ENCODE measurements at regions not wholly inside any gene's neighbourhood (a gene's known extent, or its start where the extent isn't known, plus 50 kb on each side); places are given as distances from the start of the nearest gene placed in this dataset.

- Histone ChIP-seq H3K36me3 (no peaks in the 10 kb centered on the region), H3K4me3 (no peak overlapping the region), H3K27ac (no peak overlapping the region), H3K27me3 (no peaks in the 10 kb centered on the region), H3K4me1 (no peaks in the 10 kb centered on the region), H3K9ac (ENCODE audit: low read depth in 2 of 2, low read length in 2 of 2) (no peak overlapping the region), H3K9me3 (no peaks in the 10 kb centered on the region)
- no peak for TF ChIP-seq CTCF (IDR thresholded peaks at IDR 0.05)
- intact Hi-C loops (cut with DNase I) = no loop called here
- no peak for DNase-seq
Observed at GRCh38 chr5:6918255-6918654, 205.0 kb downstream of the TENT4A start.

- Histone ChIP-seq H3K36me3 (no peaks in the 10 kb centered on the region), H3K27ac (no peak overlapping the region), H3K9me3 (no peaks in the 10 kb centered on the region), H3K27me3 (no peaks in the 10 kb centered on the region), H3K4me3 (no peak overlapping the region), H3K9ac (ENCODE audit: low read depth in 2 of 2, low read length in 2 of 2) (no peak overlapping the region), H3K4me1 (no peaks in the 10 kb centered on the region)
- no peak for DNase-seq
- no peak for TF ChIP-seq CTCF (IDR thresholded peaks at IDR 0.05)
- intact Hi-C loops (cut with DNase I) = no loop called here
Observed at GRCh38 chr5:6920628-6921256, 207.5 kb downstream of the TENT4A start.

- H3K27ac ChIP-seq = no peak overlapping the region
- TF ChIP-seq CTCF (IDR thresholded peaks at IDR 0.05) = no peak
- intact Hi-C loops (cut with DNase I) = no loop called here
Observed at GRCh38 chr5:6926491-6927038, 213.3 kb downstream of the TENT4A start.

GRCh38 chr5:6936031-6936430 lies 222.8 kb downstream of the TENT4A start:
- Histone ChIP-seq H3K36me3 (no peaks in the 10 kb centered on the region), H3K27ac (no peak overlapping the region), H3K4me3 (no peak overlapping the region), H3K4me1 (no peaks in the 10 kb centered on the region), H3K9me3 (no peaks in the 10 kb centered on the region), H3K9ac (ENCODE audit: low read depth in 2 of 2, low read length in 2 of 2) (no peak overlapping the region), H3K27me3 (no peaks in the 10 kb centered on the region)
- intact Hi-C loops (cut with DNase I) = no loop called here
- no peak for DNase-seq
- no peak for TF ChIP-seq CTCF (IDR thresholded peaks at IDR 0.05)

More at GRCh38 chr5:6926491-6927038, 213.3 kb downstream of the TENT4A start:
- Histone ChIP-seq H3K9me3 (no peaks in the 10 kb centered on the region), H3K9ac (ENCODE audit: low read depth in 2 of 2, low read length in 2 of 2) (no peak overlapping the region), H3K4me1 (no peaks in the 10 kb centered on the region), H3K4me3 (no peak overlapping the region), H3K27me3 (no peaks in the 10 kb centered on the region), H3K36me3 (no peaks in the 10 kb centered on the region)
- DNase-seq = no peak

- TF ChIP-seq CTCF (IDR thresholded peaks at IDR 0.05) = no peak
- no peak for DNase-seq
- H3K27me3 ChIP-seq = no peaks in the 10 kb centered on the region
- intact Hi-C loops (cut with DNase I) = no loop called here
- no peak overlapping the region for H3K4me3 ChIP-seq
- no peak overlapping the region for H3K27ac ChIP-seq
- no peaks in the 10 kb centered on the region for H3K4me1 ChIP-seq
- no peak overlapping the region for H3K9ac ChIP-seq (ENCODE audit: low read depth in 2 of 2, low read length in 2 of 2)
- H3K9me3 ChIP-seq = no peaks in the 10 kb centered on the region
- no peaks in the 10 kb centered on the region for H3K36me3 ChIP-seq
Observed at GRCh38 chr5:6937677-6938076, 224.4 kb downstream of the TENT4A start.
